H9 (cell line): ENCODE measurements at regions not wholly inside any gene's neighbourhood (a gene's known extent, or its start where the extent isn't known, plus 50 kb on each side); places are given as distances from the start of the nearest gene placed in this dataset.

Experiments
- DNase-seq: peaks from one replicate; pipeline ENCODE4 v3.0.0-alpha.2; 2017
- H2AFZ ChIP-seq: one replicate; pipeline ENCODE4 v1.6.1; 2013; ENCODE audit warnings: mild to moderate bottlenecking, low read length, control low read depth, moderate library complexity
- H2AK5ac ChIP-seq: 2 replicates; pipeline ENCODE4 v1.6.1; 2013; ENCODE audit warnings: low read length, control low read depth, mixed read lengths; ENCODE audit not compliant: insufficient read length
- H2BK120ac ChIP-seq: one replicate; pipeline ENCODE4 v1.6.1; 2013; ENCODE audit warnings: low read depth, mild to moderate bottlenecking, low read length, control low read depth, inconsistent platforms; ENCODE audit not compliant: poor library complexity, severe bottlenecking
- H2BK12ac ChIP-seq: 2 replicates; pipeline ENCODE4 v1.6.1; 2013; ENCODE audit warnings: low read length, control low read depth, mixed read lengths, low read depth; ENCODE audit not compliant: insufficient read length
- H2BK15ac ChIP-seq: 2 replicates; pipeline ENCODE4 v1.6.1; 2013; ENCODE audit warnings: low read depth, low read length, control low read depth
- H2BK20ac ChIP-seq: one replicate; pipeline ENCODE4 v1.6.1; 2013; ENCODE audit warnings: low read depth, mild to moderate bottlenecking, low read length, control low read depth, inconsistent platforms; ENCODE audit not compliant: poor library complexity, severe bottlenecking
- H2BK5ac ChIP-seq: 2 replicates; pipeline ENCODE4 v1.6.1; 2013; ENCODE audit warnings: low read length, control low read depth, mixed read lengths; ENCODE audit not compliant: insufficient read length
- H3K14ac ChIP-seq: 2 replicates; pipeline ENCODE4 v1.6.1; 2013; ENCODE audit warnings: low read length, control low read depth; ENCODE audit not compliant: insufficient read depth
- H3K18ac ChIP-seq: 2 replicates; pipeline ENCODE4 v1.6.1; 2013; ENCODE audit warnings: low read depth, mild to moderate bottlenecking, mixed read lengths, low read length, control low read depth; ENCODE audit not compliant: insufficient read length
- H3K23ac ChIP-seq: 2 replicates; pipeline ENCODE4 v1.6.1; 2013; ENCODE audit warnings: low read length, control low read depth, mixed read lengths, low read depth; ENCODE audit not compliant: insufficient read length
- H3K23me2 ChIP-seq: 2 replicates; pipeline ENCODE4 v1.6.1; 2013; ENCODE audit warnings: low read depth, mild to moderate bottlenecking, mixed read lengths, low read length, control low read depth; ENCODE audit not compliant: insufficient read length, poor library complexity, severe bottlenecking
- H3K27ac ChIP-seq: 2 replicates; pipeline ENCODE4 v1.5.1; 2013; ENCODE audit warnings: low read length, control low read depth, mixed read lengths, low read depth; ENCODE audit not compliant: insufficient read length
- H3K27me3 ChIP-seq: 2 replicates; pipeline ENCODE4 v1.6.1; 2013; ENCODE audit warnings: low read length, control low read depth, inconsistent platforms; ENCODE audit not compliant: insufficient read depth
- H3K4ac ChIP-seq: 2 replicates; pipeline ENCODE4 v1.6.1; 2013; ENCODE audit warnings: low read depth, mild to moderate bottlenecking, control low read depth, inconsistent platforms, low read length, moderate library complexity
- H3K4me1 ChIP-seq: 2 replicates; pipeline ENCODE4 v1.6.1; 2013; ENCODE audit warnings: low read length, control low read depth, inconsistent platforms; ENCODE audit not compliant: insufficient read depth
- H3K4me2 ChIP-seq: 2 replicates; pipeline ENCODE4 v1.6.1; 2013; ENCODE audit warnings: low read length, control low read depth, mixed read lengths; ENCODE audit not compliant: insufficient read length, insufficient read depth
- H3K56ac ChIP-seq: 2 replicates; pipeline ENCODE4 v1.6.1; 2013; ENCODE audit warnings: low read depth, mild to moderate bottlenecking, mixed read lengths, low read length, control low read depth; ENCODE audit not compliant: insufficient read length
- H3K79me1 ChIP-seq: 2 replicates; pipeline ENCODE4 v1.6.1; 2013; ENCODE audit warnings: low read depth, mild to moderate bottlenecking, moderate library complexity, low read length, control low read depth, inconsistent platforms; ENCODE audit not compliant: insufficient read depth, poor library complexity, severe bottlenecking
- H3K79me2 ChIP-seq: 2 replicates; pipeline ENCODE4 v1.6.1; 2013; ENCODE audit warnings: low read length, control low read depth, inconsistent platforms; ENCODE audit not compliant: insufficient read depth
- H3K9ac ChIP-seq: 2 replicates; pipeline ENCODE4 v1.6.1; 2013; ENCODE audit warnings: low read length, control low read depth, mixed read lengths; ENCODE audit not compliant: insufficient read length; ENCODE audit errors: extremely low read depth
- H3K9me3 ChIP-seq: one replicate; pipeline ENCODE4 v1.6.1; 2013; ENCODE audit warnings: low read depth, low read length, inconsistent platforms; ENCODE audit not compliant: control insufficient read depth
- H3T11ph ChIP-seq: one replicate; pipeline ENCODE4 v1.6.1; 2013; ENCODE audit warnings: mild to moderate bottlenecking, low read length, control low read depth, inconsistent platforms
- H4K20me1 ChIP-seq: one replicate; pipeline ENCODE4 v1.6.1; 2013; ENCODE audit not compliant: control insufficient read depth, insufficient read length, insufficient read depth
- H4K5ac ChIP-seq: 2 replicates; pipeline ENCODE4 v1.6.1; 2013; ENCODE audit warnings: low read depth, mild to moderate bottlenecking, mixed read lengths, low read length, control low read depth; ENCODE audit not compliant: insufficient read length
- H4K8ac ChIP-seq: replicated peaks from 2 replicates; pipeline ENCODE4 v1.6.1; 2013; ENCODE audit warnings: low read length, control low read depth, mixed read lengths, low read depth; ENCODE audit not compliant: insufficient read length
- H4K91ac ChIP-seq: 2 replicates; pipeline ENCODE4 v1.6.1; 2013; ENCODE audit warnings: low read depth, mild to moderate bottlenecking, moderate library complexity, mixed read lengths, low read length, control low read depth; ENCODE audit not compliant: insufficient read length
- H3K27ac Mint-ChIP-seq, 3 experiments: 2 replicates in 2 of 3; 3 replicates in 1 of 3; pipeline ENCODE4 v1.8.0; 2020 to 2021; ENCODE audit warnings: mixed read lengths in 3 of 3, mild to moderate bottlenecking in 1 of 3, moderate library complexity in 1 of 3
- H3K27me3 Mint-ChIP-seq: 2 replicates; pipeline ENCODE4 v1.8.0; 2021; ENCODE audit warnings: low read depth, mild to moderate bottlenecking, moderate library complexity, mixed read lengths
- H3K36me3 Mint-ChIP-seq, 3 experiments: 2 replicates in 2 of 3; 3 replicates in 1 of 3; pipeline ENCODE4 v1.8.0; 2020 to 2021; ENCODE audit warnings: low read depth in 3 of 3, mixed read lengths in 3 of 3; ENCODE audit not compliant: insufficient read depth in 1 of 3
- H3K4me1 Mint-ChIP-seq, 2 experiments: 2 replicates each; pipeline ENCODE4 v1.8.0; 2020; ENCODE audit warnings: mixed read lengths in 2 of 2
- H3K4me3 Mint-ChIP-seq, 2 experiments: 2 replicates in 1 of 2; 3 replicates in 1 of 2; pipeline ENCODE4 v1.8.0; 2020 to 2021; ENCODE audit warnings: mild to moderate bottlenecking in 2 of 2, mixed read lengths in 2 of 2, moderate library complexity in 1 of 2
- H3K9me3 Mint-ChIP-seq, 2 experiments: 2 replicates in 1 of 2; 3 replicates in 1 of 2; pipeline ENCODE4 v1.8.0; 2020; ENCODE audit warnings: mild to moderate bottlenecking in 2 of 2, mixed read lengths in 2 of 2, moderate library complexity in 1 of 2
- CTCF ChIP-seq: fragments of 200-600 bp; sonication (generic); conservative IDR thresholded peaks from 3 replicates; pipeline ENCODE4 v1.8.0; 2021; ENCODE audit warnings: antibody characterized with exemption, mild to moderate bottlenecking

- H2BK120ac ChIP-seq, result no peak overlapping the region
- no peak overlapping the region for H3K27ac ChIP-seq
- Mint-ChIP-seq H3K4me1 (no peaks in the 10 kb centered on the region), H3K27me3 (no peaks in the 10 kb centered on the region), H3K9me3 (no peaks in the 10 kb centered on the region), H3K27ac (no peak overlapping the region), H3K36me3 (no peaks in the 10 kb centered on the region), H3K4me3 (no peak overlapping the region)
- no peak overlapping the region for H3K9ac ChIP-seq
- no peaks in the 10 kb centered on the region for H3K4me1 ChIP-seq
- H3K23ac ChIP-seq, result no peak overlapping the region
- no peak overlapping the region for H2BK5ac ChIP-seq
- H3K18ac ChIP-seq, result no peak overlapping the region
- no peak overlapping the region for H4K8ac ChIP-seq
- H3K27me3 ChIP-seq, result no peaks in the 10 kb centered on the region
- H4K20me1 ChIP-seq, result no peaks in the 10 kb centered on the region
- no peak overlapping the region for H2BK20ac ChIP-seq
- H3T11ph ChIP-seq, result no peak overlapping the region
- H3K79me2 ChIP-seq, result no peaks in the 10 kb centered on the region
- H2AFZ ChIP-seq, result no peak overlapping the region
- no peak overlapping the region for H2AK5ac ChIP-seq
- TF ChIP-seq CTCF, result no peak
- H3K23me2 ChIP-seq, result no peaks in the 10 kb centered on the region
- H4K91ac ChIP-seq, result no peak overlapping the region
- DNase-seq, result no peak
- no peak overlapping the region for H3K4ac ChIP-seq
- H3K9me3 ChIP-seq, result no peaks in the 10 kb centered on the region
- no peak overlapping the region for H2BK15ac ChIP-seq
- no peak overlapping the region for H4K5ac ChIP-seq
- no peak overlapping the region for H2BK12ac ChIP-seq
- H3K56ac ChIP-seq, result no peak overlapping the region
- no peak overlapping the region for H3K14ac ChIP-seq
- no peaks in the 10 kb centered on the region for H3K79me1 ChIP-seq
- H3K4me2 ChIP-seq, result no peak overlapping the region
Measured at GRCh38 chr2:106638580-106638979, 151.4 kb downstream of the CD8B2 start.
